ENCODE measurements at regions not wholly inside any gene's neighbourhood (a gene's known extent, or its start where the extent isn't known, plus 50 kb on each side); places are given as distances from the start of the nearest gene placed in this dataset.

GRCh38 chr13:37277007-37277406, 171.5 kb upstream of the CSNK1A1L start:
- no peak for DNase-seq
- Histone ChIP-seq H3K9ac (ENCODE audit: low read length in 3 of 3) (no peak overlapping the region), H3K4me1 (ENCODE audit: control insufficient read depth in 2 of 3, insufficient read depth in 2 of 3, low read depth in 1 of 3, low read length in 3 of 3) (no peaks in the 10 kb centered on the region), H3K27ac (ENCODE audit: low read depth in 2 of 2, low read length in 2 of 2) (no peak overlapping the region), H3K36me3 (ENCODE audit: control insufficient read depth in 2 of 3, insufficient read depth in 3 of 3, low read length in 3 of 3) (no peaks in the 10 kb centered on the region), H3K27me3 (ENCODE audit: control insufficient read depth, insufficient read depth, low read length) (no peaks in the 10 kb centered on the region), H3K4me3 (ENCODE audit: low read length in 3 of 3) (no peak overlapping the region), H3K9me3 (ENCODE audit: control insufficient read depth in 2 of 3, insufficient read depth in 1 of 3, low read length in 3 of 3) (no peaks in the 10 kb centered on the region)
- FAIRE-seq = no peak
- TF ChIP-seq, protein P1, sequence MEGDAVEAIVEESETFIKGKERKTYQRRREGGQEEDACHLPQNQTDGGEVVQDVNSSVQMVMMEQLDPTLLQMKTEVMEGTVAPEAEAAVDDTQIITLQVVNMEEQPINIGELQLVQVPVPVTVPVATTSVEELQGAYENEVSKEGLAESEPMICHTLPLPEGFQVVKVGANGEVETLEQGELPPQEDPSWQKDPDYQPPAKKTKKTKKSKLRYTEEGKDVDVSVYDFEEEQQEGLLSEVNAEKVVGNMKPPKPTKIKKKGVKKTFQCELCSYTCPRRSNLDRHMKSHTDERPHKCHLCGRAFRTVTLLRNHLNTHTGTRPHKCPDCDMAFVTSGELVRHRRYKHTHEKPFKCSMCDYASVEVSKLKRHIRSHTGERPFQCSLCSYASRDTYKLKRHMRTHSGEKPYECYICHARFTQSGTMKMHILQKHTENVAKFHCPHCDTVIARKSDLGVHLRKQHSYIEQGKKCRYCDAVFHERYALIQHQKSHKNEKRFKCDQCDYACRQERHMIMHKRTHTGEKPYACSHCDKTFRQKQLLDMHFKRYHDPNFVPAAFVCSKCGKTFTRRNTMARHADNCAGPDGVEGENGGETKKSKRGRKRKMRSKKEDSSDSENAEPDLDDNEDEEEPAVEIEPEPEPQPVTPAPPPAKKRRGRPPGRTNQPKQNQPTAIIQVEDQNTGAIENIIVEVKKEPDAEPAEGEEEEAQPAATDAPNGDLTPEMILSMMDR (IDR thresholded peaks at IDR 0.05; ENCODE audit: borderline replicate concordance, extremely low read depth, insufficient read depth) = no peak
- intact Hi-C loops (cut with DNase I) = no loop called here

DNA sequence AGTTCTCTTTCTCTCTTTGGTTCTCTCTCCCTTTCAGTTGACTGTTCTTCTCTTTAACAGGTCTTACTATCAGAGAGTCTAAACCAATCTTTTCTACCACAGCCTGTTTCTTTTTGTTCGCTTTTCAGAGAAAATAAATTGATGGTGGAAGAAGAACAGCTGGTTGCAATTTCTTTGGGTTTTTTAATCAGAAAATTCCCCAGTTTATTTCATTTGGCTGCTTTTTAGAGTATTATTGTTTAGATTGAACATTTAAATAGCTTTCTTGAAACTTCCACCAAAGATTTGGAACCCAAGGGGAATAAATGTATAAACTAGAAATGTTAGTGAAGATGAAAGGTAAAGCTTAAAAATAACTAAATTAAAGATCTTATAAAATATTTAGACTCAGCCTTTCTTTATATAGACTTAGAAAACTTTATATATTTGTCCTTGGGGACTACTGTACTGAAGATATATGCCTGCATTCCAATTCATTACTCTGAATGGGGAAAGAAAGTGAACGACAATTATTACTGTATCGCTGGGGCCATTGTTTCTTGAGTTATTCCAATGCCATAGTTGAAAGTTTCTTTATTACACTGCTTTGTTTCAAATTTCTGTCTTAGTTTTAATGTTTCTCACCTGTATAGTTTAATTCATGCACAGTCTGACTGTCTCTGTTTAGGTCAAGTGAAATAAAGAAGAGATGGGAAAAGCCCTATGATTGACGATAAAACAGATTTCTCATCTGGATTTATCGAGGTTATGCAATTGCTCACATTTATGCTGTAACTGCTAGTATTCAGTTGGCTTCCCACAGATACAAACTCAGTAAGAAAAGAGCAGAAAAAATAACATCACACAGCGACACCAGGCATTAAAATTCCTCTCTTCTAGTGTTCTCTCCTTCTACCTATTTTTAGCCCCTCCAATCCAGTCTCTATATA, 169.4 kb upstream of the CSNK1A1L start:
- Histone ChIP-seq H3K9ac (ENCODE audit: low read length in 3 of 3) (no peak overlapping the region), H3K9me3 (ENCODE audit: control insufficient read depth in 2 of 3, insufficient read depth in 1 of 3, low read length in 3 of 3) (no peaks in the 10 kb centered on the region), H3K27me3 (ENCODE audit: control insufficient read depth, insufficient read depth, low read length) (no peaks in the 10 kb centered on the region), H3K4me3 (ENCODE audit: low read length in 3 of 3) (no peak overlapping the region), H3K36me3 (ENCODE audit: control insufficient read depth in 2 of 3, insufficient read depth in 3 of 3, low read length in 3 of 3) (no peaks in the 10 kb centered on the region), H3K27ac (ENCODE audit: low read depth in 2 of 2, low read length in 2 of 2) (no peak overlapping the region), H3K4me1 (ENCODE audit: control insufficient read depth in 2 of 3, insufficient read depth in 2 of 3, low read depth in 1 of 3, low read length in 3 of 3) (no peaks in the 10 kb centered on the region)
- DNase-seq (peak in 2 of 5 donors; percentile 31 to 75), FAIRE-seq (no peak)
- TF ChIP-seq, protein P1 (IDR thresholded peaks at IDR 0.05; ENCODE audit: borderline replicate concordance, extremely low read depth, insufficient read depth) = no peak
- intact Hi-C loops (cut with DNase I) = no loop called here

- Histone ChIP-seq H3K4me1 (ENCODE audit: control insufficient read depth in 2 of 3, insufficient read depth in 2 of 3, low read depth in 1 of 3, low read length in 3 of 3) (no peaks in the 10 kb centered on the region), H3K9me3 (ENCODE audit: control insufficient read depth in 2 of 3, insufficient read depth in 1 of 3, low read length in 3 of 3) (no peaks in the 10 kb centered on the region), H3K27me3 (ENCODE audit: control insufficient read depth, insufficient read depth, low read length) (no peaks in the 10 kb centered on the region), H3K4me3 (ENCODE audit: low read length in 3 of 3) (no peak overlapping the region), H3K36me3 (ENCODE audit: control insufficient read depth in 2 of 3, insufficient read depth in 3 of 3, low read length in 3 of 3) (no peaks in the 10 kb centered on the region), H3K9ac (ENCODE audit: low read length in 3 of 3) (no peak overlapping the region), H3K27ac (ENCODE audit: low read depth in 2 of 2, low read length in 2 of 2) (no peak overlapping the region)
- intact Hi-C loops (cut with DNase I) = no loop called here
- TF ChIP-seq, protein P1 (IDR thresholded peaks at IDR 0.05; ENCODE audit: borderline replicate concordance, extremely low read depth, insufficient read depth) = no peak
- DNase-seq = no peak
- no peak for FAIRE-seq
Measured at GRCh38 chr13:37273836-37274235, 168.4 kb upstream of the CSNK1A1L start.
